HG03066 (cell line): ENCODE measurements at regions not wholly inside any gene's neighbourhood (a gene's known extent, or its start where the extent isn't known, plus 50 kb on each side); places are given as distances from the start of the nearest gene placed in this dataset.
"Not testable (repeated sequence)": the region's sequence is repeated elsewhere in the genome, so short reads cannot be mapped to it uniquely, and the experiment has no call there.

ENCODE experiments used
- ATAC-seq: cut with Tn5 transposase; IDR thresholded peaks from one replicate; pipeline ENCODE4 v1.9.1; 2021; ENCODE audit warnings: low read depth; ENCODE audit not compliant: unreplicated experiment

DNA sequence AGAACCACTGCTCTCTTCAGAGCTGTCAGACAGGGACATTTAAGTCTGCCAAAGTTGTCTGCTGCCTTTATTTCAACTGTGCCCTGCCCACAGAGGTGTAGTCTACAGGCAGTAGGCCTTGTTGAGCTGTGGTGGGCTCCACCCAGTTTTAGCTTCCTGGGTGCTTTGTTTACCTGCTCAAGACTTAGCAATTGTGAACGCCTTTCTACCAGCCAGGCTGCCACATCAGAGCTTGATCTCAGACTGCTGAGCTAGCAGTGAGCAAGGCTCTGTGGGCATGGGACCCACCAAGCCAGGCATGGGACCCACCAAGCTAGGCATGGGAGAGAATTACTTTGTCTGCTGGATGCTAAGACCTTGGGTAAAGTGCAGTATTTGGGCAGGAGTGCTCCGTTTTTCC is 351.8 kb downstream of the CDY1 start:
- ATAC-seq: not testable (repeated sequence)

- not testable (repeated sequence) for ATAC-seq
Observed at GRCh38 chrY:25987720-25988119, 365.8 kb downstream of the CDY1 start.

GRCh38 chrY:25999848-26000247 is 377.9 kb downstream of the CDY1 start:
- ATAC-seq: not testable (repeated sequence)

DNA sequence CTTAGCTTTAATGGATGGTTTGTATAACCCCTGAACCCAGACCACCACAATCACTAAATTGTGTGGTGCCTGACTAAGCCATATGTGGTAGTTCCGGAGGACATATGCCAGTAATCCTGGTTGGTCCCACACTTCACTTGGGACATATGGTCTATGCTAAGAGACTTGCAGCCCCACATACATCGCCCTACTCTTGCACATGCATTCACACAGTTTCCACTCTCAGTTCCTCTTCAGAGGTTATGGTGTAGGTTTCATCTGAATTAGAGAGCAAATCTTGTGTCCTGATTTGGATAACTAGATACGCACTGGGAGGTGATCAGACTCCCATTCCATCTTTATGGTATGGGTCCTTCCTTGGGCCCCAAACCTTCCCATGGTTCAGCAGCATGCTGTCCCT is 425.4 kb downstream of the CDY1 start:
- ATAC-seq: peak; percentile 75

DNA sequence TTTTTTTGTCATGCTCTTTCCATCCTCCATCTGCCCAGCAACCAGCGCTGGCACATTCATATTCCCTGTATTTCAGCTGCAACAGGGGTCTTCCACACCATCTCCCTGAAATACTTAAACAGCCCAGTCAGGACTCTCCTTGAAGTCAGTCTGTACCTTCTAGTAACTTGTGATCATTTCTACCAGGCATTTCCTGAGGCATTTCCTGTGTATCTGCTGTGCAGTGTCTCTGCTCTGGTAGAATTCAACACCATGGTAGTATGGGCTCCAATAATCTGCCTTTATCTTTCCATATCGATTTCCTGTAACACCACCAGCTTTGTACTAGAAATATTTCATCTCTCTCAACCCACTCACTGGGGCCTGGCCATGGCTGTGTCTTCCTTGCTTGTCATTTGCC is 436.0 kb downstream of the CDY1 start:
- not testable (repeated sequence) for ATAC-seq

DNA sequence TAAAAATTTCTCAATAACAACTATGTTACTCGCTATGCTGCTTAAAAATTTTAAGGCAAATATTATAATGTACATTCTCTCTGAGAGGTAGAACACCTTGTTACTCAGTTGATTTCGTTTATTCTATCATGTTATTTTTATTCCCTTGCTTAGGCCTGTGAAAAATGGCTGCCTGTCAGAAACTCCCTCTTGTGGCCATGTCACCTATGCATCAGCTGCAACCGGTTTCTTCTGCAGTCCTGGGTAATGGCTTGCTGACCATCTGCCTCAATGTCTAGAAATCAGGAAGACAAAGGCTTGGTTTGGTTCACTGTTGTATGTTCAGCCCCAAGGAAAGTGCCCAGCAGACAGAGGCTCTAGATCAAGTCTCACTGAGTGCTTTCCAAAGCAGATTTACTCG is 437.3 kb downstream of the CDY1 start:
- not testable (repeated sequence) for ATAC-seq

DNA sequence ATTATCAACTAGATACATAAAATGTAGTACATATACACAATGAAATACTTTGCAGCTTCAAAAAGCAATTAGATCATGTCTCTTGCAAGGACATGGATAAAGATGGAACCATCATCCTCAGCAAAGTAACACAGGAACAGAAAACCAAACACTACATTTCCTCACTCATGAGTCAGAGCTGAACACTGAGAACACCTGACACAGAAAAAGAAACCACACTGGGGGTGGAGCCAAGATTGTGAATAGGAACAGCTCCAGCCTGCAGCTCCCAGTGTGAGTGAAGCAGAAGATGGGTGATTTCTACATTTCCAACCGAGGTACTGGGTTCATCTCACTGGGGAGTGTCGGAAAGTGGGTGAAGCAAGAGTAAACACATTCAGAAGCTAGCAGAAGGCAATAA is 451.2 kb downstream of the CDY1 start:
- ATAC-seq: peak; percentile 73

GRCh38 chrY:26079433-26079832 is 457.5 kb downstream of the CDY1 start:
- not testable (repeated sequence) for ATAC-seq

DNA sequence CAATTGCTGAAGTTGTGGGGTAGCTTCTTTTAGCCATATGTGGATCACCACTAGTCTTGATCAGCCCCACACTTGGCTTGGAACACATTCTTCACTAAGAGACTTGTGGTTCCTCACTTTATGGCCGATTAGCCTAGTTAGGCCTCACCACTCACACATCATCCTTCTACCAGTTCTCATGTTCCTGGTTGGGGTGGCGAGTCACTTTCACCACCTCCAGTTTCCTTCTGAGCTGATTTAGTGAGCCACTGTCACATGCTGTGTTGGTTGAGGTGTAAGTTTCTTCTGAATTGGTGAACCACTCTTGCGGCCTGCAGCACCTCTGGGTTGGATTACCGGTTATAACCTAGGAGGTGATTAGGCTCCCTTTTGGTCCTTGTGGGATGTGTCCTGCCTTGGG is 459.3 kb downstream of the CDY1 start:
- not testable (repeated sequence) for ATAC-seq

DNA sequence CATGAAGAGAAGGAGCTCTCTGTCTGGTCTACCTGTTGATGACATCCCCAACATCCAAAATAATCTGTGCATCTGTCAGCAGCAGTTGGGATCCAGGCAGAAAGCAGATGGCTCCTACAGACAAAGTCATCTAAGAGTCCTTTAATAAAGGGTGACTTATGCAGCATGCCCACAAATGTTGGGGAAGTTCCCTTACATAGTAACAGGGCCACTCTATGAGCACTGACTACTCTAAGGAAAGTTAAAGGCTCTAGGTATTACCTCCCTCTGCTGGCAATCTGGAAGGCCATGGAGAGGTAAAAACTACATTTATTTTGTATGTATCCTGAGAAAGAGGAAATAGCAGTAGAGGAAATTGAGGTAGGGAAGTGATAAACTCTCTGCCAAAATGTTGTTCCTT is 465.2 kb downstream of the CDY1 start:
- not testable (repeated sequence) for ATAC-seq
